GM12873 (cell line): ENCODE measurements at regions not wholly inside any gene's neighbourhood (a gene's known extent, or its start where the extent isn't known, plus 50 kb on each side); places are given as distances from the start of the nearest gene placed in this dataset.

ENCODE experiments used
- CTCF ChIP-seq: IDR thresholded peaks from 2 replicates; pipeline ENCODE4 v1.5.1; 2012; ENCODE audit warnings: low read depth, mild to moderate bottlenecking, moderate library complexity, low read length, control low read depth; ENCODE audit not compliant: insufficient read depth; ENCODE audit errors: missing control alignments

GRCh38 chr6:97501853-97502252 is 218.8 kb upstream of the MMS22L start:
- TF ChIP-seq CTCF = no peak

DNA sequence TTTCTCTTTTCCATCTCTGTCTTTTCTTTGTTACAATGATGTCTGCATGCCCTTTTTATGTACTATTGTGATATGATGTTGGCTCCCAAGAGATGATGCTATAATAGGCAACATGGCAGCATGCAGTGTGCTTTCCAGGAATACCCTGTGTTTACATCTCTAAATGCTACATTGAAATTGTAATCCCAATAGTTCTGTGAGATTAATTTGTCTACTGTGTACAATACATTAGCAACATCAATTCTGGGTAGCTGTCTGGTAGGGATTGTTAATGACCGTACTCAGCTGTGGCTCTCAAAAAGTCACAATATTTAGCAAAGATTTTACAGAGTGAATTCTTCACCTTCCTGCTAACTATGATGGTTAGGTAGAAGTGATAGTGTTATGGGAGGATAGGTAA is 225.6 kb upstream of the MMS22L start:
- no peak for TF ChIP-seq CTCF

DNA sequence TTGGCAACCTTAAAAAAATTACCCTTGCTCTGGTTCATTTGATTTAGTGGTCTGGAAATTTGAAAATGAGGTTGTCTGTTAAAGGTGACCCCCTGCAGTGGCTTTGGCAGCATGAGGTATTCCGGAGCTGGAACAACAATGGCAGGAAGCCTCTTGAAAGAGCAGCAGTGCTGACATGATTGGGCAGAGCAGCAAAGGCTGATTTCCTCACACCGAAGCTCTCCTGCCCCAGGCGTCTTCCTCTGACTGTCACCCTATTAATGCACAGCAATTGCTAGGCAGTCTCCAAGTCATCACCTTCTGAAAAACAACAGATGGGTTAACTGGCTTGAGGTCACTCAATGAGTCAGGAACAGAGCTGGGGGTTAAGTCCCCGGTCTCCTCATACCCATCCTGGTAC is 241.8 kb upstream of the MMS22L start:
- TF ChIP-seq CTCF = no peak

DNA sequence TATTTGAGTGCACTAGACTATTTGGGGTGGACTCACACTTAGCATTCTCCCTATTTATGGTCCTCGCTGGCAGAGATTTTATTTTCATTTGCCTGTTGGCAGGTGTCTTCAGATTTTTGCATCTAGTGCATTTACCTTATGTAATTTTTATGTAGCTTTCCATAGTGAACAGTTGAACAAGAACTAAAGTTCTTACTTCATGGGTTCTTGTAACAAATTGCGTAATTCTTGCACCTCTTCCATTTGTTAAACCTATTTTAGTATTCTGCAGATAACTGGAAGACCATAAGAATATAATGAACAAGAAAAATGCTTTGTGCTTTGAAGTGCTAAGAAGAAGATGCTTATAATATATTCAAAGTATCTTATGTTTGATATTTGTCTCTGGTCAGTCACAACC is 252.8 kb upstream of the MMS22L start:
- TF ChIP-seq CTCF = no peak

- no peak for TF ChIP-seq CTCF
Observed at GRCh38 chr6:97548354-97548753, 265.3 kb upstream of the MMS22L start.

- TF ChIP-seq CTCF = no peak
Observed at GRCh38 chr6:97557355-97557754, 274.3 kb upstream of the MMS22L start.

DNA sequence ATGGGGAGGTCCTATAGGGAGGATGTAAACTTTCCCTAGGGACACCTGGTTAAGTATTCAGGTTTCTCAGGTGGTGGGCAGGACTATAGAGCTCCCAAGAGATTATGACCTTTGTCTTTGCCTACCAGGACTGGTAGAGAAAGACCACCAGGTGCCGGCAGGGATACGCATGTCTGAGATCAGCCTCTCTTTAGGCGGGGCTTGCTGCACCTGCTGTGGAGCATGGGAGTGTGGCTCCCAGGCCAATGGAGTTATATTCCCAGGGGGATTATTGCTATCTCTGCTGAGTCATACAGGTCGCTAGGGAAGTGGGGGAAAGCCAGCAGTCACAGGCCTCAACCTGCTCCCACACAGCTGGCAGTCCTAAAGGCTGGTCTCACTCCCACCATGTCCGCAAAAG is 280.5 kb upstream of the MMS22L start:
- no peak for TF ChIP-seq CTCF

DNA sequence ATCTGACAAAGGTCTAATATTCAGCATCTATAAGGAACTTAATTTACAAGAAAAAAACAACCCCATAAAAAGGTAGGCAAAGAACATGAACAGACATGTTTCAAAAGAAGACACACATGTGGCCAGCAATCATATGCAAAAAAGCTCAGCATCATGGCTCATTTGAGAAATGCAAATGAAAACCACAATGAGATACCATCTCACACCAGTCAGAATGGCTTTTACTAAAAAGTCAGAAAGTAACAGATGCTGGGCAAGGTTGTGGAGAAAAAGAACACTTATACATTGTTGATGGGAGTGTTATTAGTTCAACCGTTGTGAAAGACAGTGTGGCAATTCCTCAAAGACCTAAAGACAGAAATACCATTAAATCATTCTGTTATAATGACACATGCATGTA is 289.9 kb upstream of the MMS22L start:
- TF ChIP-seq CTCF = no peak
